HL-60 (cell line): ENCODE measurements at regions not wholly inside any gene's neighbourhood (a gene's known extent, or its start where the extent isn't known, plus 50 kb on each side); places are given as distances from the start of the nearest gene placed in this dataset.

ENCODE experiments used
- DNase-seq, 2 experiments: peaks; one replicate each; pipeline ENCODE4 v3.0.0-alpha.2; 2010 to 2020; ENCODE audit warnings: low read depth in 1 of 2, low spot score in 1 of 2
- H3K27ac ChIP-seq: fragments of 250-450 bp; sonication (Bioruptor Pico); replicated peaks from 2 replicates; pipeline ENCODE4 v1.5.1; 2020; ENCODE audit warnings: mild to moderate bottlenecking, moderate library complexity
- H3K27me3 ChIP-seq: fragments of 250-450 bp; sonication (Bioruptor Pico); 2 replicates; pipeline ENCODE4 v1.5.1; 2021; ENCODE audit warnings: mild to moderate bottlenecking, moderate library complexity; ENCODE audit not compliant: insufficient read depth, poor library complexity, severe bottlenecking
- H3K4me3 ChIP-seq: replicated peaks from 2 replicates; pipeline ENCODE4 v1.5.1; 2011; ENCODE audit warnings: mild to moderate bottlenecking, control low read depth, low read length; ENCODE audit not compliant: insufficient read depth
- GABPA ChIP-seq: IDR thresholded peaks from 2 replicates; pipeline ENCODE4 v1.6.1; 2012; ENCODE audit warnings: low read depth
- POLR2AphosphoS5 ChIP-seq: IDR thresholded peaks from 2 replicates; pipeline ENCODE4 v1.6.1; 2012; ENCODE audit warnings: low read depth
- SPI1 ChIP-seq: IDR thresholded peaks from 2 replicates; pipeline ENCODE4 v1.6.1; 2012; ENCODE audit warnings: low read depth, mild to moderate bottlenecking, borderline replicate concordance
- TF ChIP-seq, protein P1 (sequence below): IDR thresholded peaks from 2 replicates; pipeline ENCODE4 v1.6.1; 2012; ENCODE audit warnings: low read depth; ENCODE audit not compliant: insufficient replicate concordance
- TF ChIP-seq, protein P2 (sequence below): IDR thresholded peaks from one replicate; pipeline ENCODE4 v1.5.1; 2011; ENCODE audit warnings: low read length, control low read depth, inconsistent platforms; ENCODE audit not compliant: insufficient read depth

GRCh38 chr2:81747481-81748070, 1443.0 kb upstream of the LRRTM1 start:
- H3K27ac ChIP-seq: no peak overlapping the region
- TF ChIP-seq, protein P1, sequence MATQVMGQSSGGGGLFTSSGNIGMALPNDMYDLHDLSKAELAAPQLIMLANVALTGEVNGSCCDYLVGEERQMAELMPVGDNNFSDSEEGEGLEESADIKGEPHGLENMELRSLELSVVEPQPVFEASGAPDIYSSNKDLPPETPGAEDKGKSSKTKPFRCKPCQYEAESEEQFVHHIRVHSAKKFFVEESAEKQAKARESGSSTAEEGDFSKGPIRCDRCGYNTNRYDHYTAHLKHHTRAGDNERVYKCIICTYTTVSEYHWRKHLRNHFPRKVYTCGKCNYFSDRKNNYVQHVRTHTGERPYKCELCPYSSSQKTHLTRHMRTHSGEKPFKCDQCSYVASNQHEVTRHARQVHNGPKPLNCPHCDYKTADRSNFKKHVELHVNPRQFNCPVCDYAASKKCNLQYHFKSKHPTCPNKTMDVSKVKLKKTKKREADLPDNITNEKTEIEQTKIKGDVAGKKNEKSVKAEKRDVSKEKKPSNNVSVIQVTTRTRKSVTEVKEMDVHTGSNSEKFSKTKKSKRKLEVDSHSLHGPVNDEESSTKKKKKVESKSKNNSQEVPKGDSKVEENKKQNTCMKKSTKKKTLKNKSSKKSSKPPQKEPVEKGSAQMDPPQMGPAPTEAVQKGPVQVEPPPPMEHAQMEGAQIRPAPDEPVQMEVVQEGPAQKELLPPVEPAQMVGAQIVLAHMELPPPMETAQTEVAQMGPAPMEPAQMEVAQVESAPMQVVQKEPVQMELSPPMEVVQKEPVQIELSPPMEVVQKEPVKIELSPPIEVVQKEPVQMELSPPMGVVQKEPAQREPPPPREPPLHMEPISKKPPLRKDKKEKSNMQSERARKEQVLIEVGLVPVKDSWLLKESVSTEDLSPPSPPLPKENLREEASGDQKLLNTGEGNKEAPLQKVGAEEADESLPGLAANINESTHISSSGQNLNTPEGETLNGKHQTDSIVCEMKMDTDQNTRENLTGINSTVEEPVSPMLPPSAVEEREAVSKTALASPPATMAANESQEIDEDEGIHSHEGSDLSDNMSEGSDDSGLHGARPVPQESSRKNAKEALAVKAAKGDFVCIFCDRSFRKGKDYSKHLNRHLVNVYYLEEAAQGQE: no peak
- TF ChIP-seq POLR2AphosphoS5 (no peak), GABPA (no peak), SPI1 (no peak)
- TF ChIP-seq, protein P2, sequence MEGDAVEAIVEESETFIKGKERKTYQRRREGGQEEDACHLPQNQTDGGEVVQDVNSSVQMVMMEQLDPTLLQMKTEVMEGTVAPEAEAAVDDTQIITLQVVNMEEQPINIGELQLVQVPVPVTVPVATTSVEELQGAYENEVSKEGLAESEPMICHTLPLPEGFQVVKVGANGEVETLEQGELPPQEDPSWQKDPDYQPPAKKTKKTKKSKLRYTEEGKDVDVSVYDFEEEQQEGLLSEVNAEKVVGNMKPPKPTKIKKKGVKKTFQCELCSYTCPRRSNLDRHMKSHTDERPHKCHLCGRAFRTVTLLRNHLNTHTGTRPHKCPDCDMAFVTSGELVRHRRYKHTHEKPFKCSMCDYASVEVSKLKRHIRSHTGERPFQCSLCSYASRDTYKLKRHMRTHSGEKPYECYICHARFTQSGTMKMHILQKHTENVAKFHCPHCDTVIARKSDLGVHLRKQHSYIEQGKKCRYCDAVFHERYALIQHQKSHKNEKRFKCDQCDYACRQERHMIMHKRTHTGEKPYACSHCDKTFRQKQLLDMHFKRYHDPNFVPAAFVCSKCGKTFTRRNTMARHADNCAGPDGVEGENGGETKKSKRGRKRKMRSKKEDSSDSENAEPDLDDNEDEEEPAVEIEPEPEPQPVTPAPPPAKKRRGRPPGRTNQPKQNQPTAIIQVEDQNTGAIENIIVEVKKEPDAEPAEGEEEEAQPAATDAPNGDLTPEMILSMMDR: no peak
- no peak overlapping the region for H3K4me3 ChIP-seq
- DNase-seq: no peak
- no peaks in the 10 kb centered on the region for H3K27me3 ChIP-seq

- no peaks in the 10 kb centered on the region for H3K27me3 ChIP-seq
- no peak for DNase-seq
- no peak overlapping the region for H3K27ac ChIP-seq
- no peak overlapping the region for H3K4me3 ChIP-seq
- TF ChIP-seq SPI1: no peak
Measured at GRCh38 chr2:81739966-81740365, 1435.4 kb upstream of the LRRTM1 start.

DNA sequence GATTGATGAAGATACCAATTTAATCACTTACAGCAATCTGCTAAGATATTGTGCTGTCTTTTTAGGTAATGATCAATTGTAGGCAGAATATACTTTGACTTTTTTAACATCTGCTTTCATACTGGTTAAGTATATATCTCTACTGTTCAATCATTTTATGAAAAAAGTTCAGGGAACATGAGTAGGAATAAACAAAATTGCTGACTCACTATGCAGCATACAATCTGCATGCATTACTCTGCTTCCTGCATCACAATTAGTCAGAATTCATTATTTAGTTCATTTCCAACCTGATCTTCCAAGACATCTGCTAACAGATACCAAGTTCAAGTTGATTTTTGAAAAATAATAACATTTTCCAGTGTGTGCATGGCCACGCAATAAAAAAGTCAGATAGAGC, 1430.4 kb upstream of the LRRTM1 start:
- DNase-seq: no peak
- Histone ChIP-seq H3K27ac (no peak overlapping the region), H3K27me3 (no peaks in the 10 kb centered on the region), H3K4me3 (no peak overlapping the region)
- no peak for TF ChIP-seq GABPA
- TF ChIP-seq SPI1: no peak
- TF ChIP-seq, protein P1: no peak

GRCh38 chr2:81714817-81715216, 1410.3 kb upstream of the LRRTM1 start:
- H3K27me3 ChIP-seq: no peaks in the 10 kb centered on the region
- DNase-seq: no peak
- H3K4me3 ChIP-seq: no peak overlapping the region
- TF ChIP-seq POLR2AphosphoS5 (no peak), GABPA (no peak), SPI1 (no peak)
- TF ChIP-seq, protein P2: no peak
- TF ChIP-seq, protein P1: no peak
- H3K27ac ChIP-seq: no peak overlapping the region
